Uterus (tissue), 2 donors: ENCODE measurements at regions not wholly inside any gene's neighbourhood (a gene's known extent, or its start where the extent isn't known, plus 50 kb on each side); places are given as distances from the start of the nearest gene placed in this dataset.

Experiments used
- CTCF ChIP-seq, 4 experiments: fragments of 200-600 bp in 2 of 4; fragments of 450-650 bp in 2 of 4; sonication (generic) in 2 of 4; IDR thresholded peaks; one replicate each; pipeline ENCODE4 v1.5.1; 2016 to 2019; ENCODE audit warnings: antibody characterized with exemption in 4 of 4, mild to moderate bottlenecking in 2 of 4, moderate library complexity in 1 of 4
- POLR2A ChIP-seq, 2 donors: fragments of 450-650 bp; IDR thresholded peaks; one replicate each; pipeline ENCODE4 v1.6.1; 2016; ENCODE audit warnings: antibody characterized with exemption in 2 of 2, mild to moderate bottlenecking in 1 of 2, moderate library complexity in 1 of 2

DNA sequence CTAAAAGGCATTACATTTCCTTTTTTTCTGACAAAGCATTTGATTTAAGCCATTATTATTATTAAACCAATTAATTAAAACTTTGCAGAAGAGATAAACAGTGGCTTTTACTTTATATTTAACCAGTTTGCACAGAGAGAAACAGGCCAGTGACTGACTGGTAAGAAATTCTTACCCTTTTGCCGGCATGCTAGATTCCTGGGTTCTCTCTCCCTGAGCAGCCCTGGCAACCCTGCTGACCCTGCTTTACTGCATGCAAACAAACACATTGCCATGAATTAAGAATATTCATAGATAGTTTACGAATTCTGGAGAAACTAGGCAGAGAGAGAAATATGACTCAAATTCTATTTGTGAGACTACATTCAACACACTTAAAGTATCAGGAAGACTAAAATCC lies 1381.4 kb upstream of the IGFBP7 start:
- TF ChIP-seq CTCF (IDR thresholded peaks at IDR 0.05) (no peak), POLR2A (IDR thresholded peaks at IDR 0.05) (no peak)
